Stomach (tissue), 4 donors: ENCODE measurements at regions not wholly inside any gene's neighbourhood (a gene's known extent, or its start where the extent isn't known, plus 50 kb on each side); places are given as distances from the start of the nearest gene placed in this dataset.

Experiments used
- POLR2A ChIP-seq, 4 donors: fragments of 450-650 bp; IDR thresholded peaks; one replicate each; pipeline ENCODE4 v1.6.1; 2016; ENCODE audit warnings: antibody characterized with exemption in 4 of 4, control low read depth in 2 of 4, mild to moderate bottlenecking in 1 of 4, moderate library complexity in 1 of 4
- POLR2AphosphoS5 ChIP-seq, 3 donors: sonication (generic); formaldehyde crosslinking; IDR thresholded peaks; one replicate each; pipeline ENCODE4 v1.6.1; 2016; ENCODE audit warnings: antibody characterized with exemption in 3 of 3
- TF ChIP-seq, protein P1 (sequence below), 7 experiments: fragments of 450-650 bp in 4 of 7; fragments of 200-600 bp in 3 of 7; sonication (generic) in 3 of 7; IDR thresholded peaks; one replicate each; pipeline ENCODE4 v1.5.1; 2016 to 2019; ENCODE audit warnings: antibody characterized with exemption in 7 of 7, control low read depth in 2 of 7, mild to moderate bottlenecking in 1 of 7

DNA sequence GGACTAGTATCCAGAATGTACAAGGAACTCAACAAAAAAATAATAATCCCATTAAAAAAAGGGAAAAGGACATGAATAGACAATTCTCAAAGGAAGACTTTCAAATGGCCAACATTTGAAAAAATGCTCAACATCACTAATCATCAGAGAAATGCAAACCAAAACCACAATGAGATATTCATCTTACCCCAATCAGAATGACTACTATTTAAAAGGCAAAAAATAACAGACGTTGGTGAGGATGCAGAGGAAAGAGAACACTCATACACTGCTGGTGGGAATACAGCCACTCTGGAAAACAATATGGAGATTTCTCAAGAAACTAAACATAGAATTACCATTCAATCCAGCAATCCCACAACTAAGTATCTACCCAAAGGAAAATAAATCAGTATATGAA is 133.1 kb downstream of the KDR start:
- TF ChIP-seq, protein P1, sequence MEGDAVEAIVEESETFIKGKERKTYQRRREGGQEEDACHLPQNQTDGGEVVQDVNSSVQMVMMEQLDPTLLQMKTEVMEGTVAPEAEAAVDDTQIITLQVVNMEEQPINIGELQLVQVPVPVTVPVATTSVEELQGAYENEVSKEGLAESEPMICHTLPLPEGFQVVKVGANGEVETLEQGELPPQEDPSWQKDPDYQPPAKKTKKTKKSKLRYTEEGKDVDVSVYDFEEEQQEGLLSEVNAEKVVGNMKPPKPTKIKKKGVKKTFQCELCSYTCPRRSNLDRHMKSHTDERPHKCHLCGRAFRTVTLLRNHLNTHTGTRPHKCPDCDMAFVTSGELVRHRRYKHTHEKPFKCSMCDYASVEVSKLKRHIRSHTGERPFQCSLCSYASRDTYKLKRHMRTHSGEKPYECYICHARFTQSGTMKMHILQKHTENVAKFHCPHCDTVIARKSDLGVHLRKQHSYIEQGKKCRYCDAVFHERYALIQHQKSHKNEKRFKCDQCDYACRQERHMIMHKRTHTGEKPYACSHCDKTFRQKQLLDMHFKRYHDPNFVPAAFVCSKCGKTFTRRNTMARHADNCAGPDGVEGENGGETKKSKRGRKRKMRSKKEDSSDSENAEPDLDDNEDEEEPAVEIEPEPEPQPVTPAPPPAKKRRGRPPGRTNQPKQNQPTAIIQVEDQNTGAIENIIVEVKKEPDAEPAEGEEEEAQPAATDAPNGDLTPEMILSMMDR (IDR thresholded peaks at IDR 0.05), result no peak
- no peak for TF ChIP-seq POLR2AphosphoS5 (IDR thresholded peaks at IDR 0.05)
- no peak for TF ChIP-seq POLR2A (IDR thresholded peaks at IDR 0.05)
